ENCODE measurements at regions not wholly inside any gene's neighbourhood (a gene's known extent, or its start where the extent isn't known, plus 50 kb on each side); places are given as distances from the start of the nearest gene placed in this dataset.

DNA sequence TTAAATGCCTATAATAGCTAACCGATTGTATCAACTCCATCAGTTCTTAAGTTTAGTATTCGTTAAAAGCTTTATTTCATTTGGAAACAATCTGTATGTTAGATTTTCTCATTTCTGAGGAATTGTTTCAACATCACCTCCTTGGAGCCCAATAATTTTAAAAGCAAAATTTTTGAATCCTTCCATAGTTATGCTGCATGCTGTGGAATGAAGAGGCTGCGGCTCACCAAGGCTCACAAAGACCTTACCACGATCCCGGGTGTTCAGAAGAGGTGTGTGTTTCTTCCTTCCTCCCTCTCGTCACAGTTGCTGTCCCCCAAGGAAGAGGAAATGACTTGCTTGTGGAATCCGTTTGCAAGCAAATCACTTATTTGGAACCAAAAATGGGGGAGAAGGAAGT lies 143.8 kb downstream of the FGF1 start:
- Histone ChIP-seq H3K79me2 (ENCODE audit: low read depth) (no peaks in the 10 kb centered on the region), H3K36me3 (ENCODE audit: low read depth) (no peaks in the 10 kb centered on the region), H3K27ac (no peak overlapping the region), H4K20me1 (ENCODE audit: insufficient read depth) (no peaks in the 10 kb centered on the region), H3K4me1 (replicated peaks; ENCODE audit: insufficient read depth) (0 out of 2 replicates have a peak, but pooled peaks cover 11% of the 10 kb centered on the region), H3K27me3 (ENCODE audit: insufficient read depth, low read depth) (no peaks in the 10 kb centered on the region), H3F3A (ENCODE audit: insufficient read depth, low read depth) (no peaks in the 10 kb centered on the region; the same call in 1 of the 2 replicates), H2AFZ (no peak overlapping the region), H3K4me2 (no peak overlapping the region), H3K4me3 (no peak overlapping the region), H3K9me2 (ENCODE audit: insufficient read depth) (no peaks in the 10 kb centered on the region), H3K9me3 (ENCODE audit: insufficient read depth, low read depth) (no peaks in the 10 kb centered on the region)
- no TSS peak for BruUV-seq (replicated peaks)
- no peak for DNase-seq
- POLR2A ChIA-PET (ENCODE audit: unreplicated experiment) = no interaction called here
- CTCF ChIA-PET = interaction anchor here (0.6 kb wide), 1 partner anchor 158 kb away, joined by 3 read pairs; no protein-coding TSS in a partner anchor
- intact Hi-C loops (cut with micrococcal nuclease; ENCODE audit: unreplicated experiment) = no loop called here
- TF ChIP-seq, protein P1, sequence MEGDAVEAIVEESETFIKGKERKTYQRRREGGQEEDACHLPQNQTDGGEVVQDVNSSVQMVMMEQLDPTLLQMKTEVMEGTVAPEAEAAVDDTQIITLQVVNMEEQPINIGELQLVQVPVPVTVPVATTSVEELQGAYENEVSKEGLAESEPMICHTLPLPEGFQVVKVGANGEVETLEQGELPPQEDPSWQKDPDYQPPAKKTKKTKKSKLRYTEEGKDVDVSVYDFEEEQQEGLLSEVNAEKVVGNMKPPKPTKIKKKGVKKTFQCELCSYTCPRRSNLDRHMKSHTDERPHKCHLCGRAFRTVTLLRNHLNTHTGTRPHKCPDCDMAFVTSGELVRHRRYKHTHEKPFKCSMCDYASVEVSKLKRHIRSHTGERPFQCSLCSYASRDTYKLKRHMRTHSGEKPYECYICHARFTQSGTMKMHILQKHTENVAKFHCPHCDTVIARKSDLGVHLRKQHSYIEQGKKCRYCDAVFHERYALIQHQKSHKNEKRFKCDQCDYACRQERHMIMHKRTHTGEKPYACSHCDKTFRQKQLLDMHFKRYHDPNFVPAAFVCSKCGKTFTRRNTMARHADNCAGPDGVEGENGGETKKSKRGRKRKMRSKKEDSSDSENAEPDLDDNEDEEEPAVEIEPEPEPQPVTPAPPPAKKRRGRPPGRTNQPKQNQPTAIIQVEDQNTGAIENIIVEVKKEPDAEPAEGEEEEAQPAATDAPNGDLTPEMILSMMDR (conservative IDR thresholded peaks at IDR 0.05) = no peak
- TF ChIP-seq EZH2 (IDR thresholded peaks at IDR 0.05; ENCODE audit: low read depth) = no peak

DNA sequence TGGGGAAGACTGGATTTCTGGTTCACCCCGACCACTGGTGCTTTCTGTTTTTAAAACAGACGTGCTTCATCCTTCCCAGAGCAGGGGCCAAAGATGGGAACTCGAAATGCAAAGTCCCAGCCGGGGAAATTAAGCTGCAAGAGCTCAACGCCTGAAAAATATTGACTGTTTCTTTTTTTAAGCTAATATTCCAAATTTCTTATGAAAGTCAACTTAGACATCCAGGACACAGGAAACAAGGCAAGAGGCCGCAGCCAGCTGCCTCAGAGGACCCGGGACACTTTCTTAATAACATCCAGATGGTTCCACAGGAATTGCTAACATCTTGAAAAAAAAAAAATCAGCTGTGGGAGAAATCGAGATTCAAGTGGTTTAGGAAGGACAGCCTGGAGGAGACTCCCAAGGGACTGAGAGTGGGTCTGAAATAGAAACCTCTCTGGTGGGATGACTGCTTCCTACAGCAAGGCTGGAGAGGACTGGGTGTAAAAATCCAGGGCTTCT lies 144.9 kb downstream of the FGF1 start:
- TF ChIP-seq EZH2 (IDR thresholded peaks at IDR 0.05; ENCODE audit: low read depth) = no peak
- TF ChIP-seq, protein P1 (conservative IDR thresholded peaks at IDR 0.05) = no peak
- no peaks in the 10 kb centered on the region for H4K20me1 ChIP-seq (ENCODE audit: insufficient read depth)
- no peaks in the 10 kb centered on the region for H3K9me2 ChIP-seq (ENCODE audit: insufficient read depth)
- no TSS peak for BruUV-seq (replicated peaks)
- no peaks in the 10 kb centered on the region for H3K79me2 ChIP-seq (ENCODE audit: low read depth)
- H3K27ac ChIP-seq = no peak overlapping the region
- POLR2A ChIA-PET (ENCODE audit: unreplicated experiment) = interaction anchor here (0.7 kb wide), 2 partner anchors 9 to 127 kb away, joined by 4 to 12 read pairs; no protein-coding TSS in a partner anchor
- H3K27me3 ChIP-seq (ENCODE audit: insufficient read depth, low read depth) = no peaks in the 10 kb centered on the region
- DNase-seq = no peak
- no peaks in the 10 kb centered on the region for H3K36me3 ChIP-seq (ENCODE audit: low read depth)
- H3K4me3 ChIP-seq = no peak overlapping the region
- H3K9me3 ChIP-seq (ENCODE audit: insufficient read depth, low read depth) = no peaks in the 10 kb centered on the region
- CTCF ChIA-PET = no interaction called here
- intact Hi-C loops (cut with micrococcal nuclease; ENCODE audit: unreplicated experiment) = no loop called here
- no peak overlapping the region for H2AFZ ChIP-seq
- H3F3A ChIP-seq (ENCODE audit: insufficient read depth, low read depth) = no peaks in the 10 kb centered on the region; the same call in 1 of the 2 replicates
- H3K4me1 ChIP-seq (replicated peaks; ENCODE audit: insufficient read depth) = 0 out of 2 replicates have a peak, but pooled peaks cover 9% of the 10 kb centered on the region
- no peak overlapping the region for H3K4me2 ChIP-seq

DNA sequence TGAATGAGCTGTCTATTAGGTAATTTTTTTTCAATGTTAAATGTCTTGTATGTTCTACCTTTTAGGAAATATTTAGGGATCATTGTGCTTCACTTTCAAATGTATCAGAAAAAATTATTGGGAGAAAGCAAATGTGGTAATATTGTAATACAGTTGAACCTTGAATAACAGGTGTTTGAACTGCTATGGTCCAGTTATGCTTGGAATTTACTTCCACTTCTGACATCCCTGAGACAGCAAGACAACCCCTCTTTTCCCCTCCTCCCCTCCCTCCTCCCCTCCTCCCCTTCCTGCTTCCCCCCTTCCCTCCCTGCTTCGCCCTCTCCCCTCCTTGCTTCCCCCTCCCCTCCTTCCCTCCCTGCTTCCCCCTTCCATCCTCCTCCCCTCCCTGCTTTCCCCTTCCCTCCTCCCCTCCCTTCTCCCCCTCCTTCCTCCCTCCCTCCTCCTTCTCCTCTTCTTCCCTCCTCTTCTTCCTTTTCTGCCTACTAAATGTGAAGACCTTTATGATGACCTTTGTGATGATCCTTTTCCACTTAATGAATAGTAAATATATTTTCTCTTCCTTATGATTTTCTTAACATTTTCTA lies 146.6 kb downstream of the FGF1 start:
- Histone ChIP-seq H3K9me3 (ENCODE audit: insufficient read depth, low read depth) (no peaks in the 10 kb centered on the region; the same call in 1 of the 2 replicates), H3K27ac (no peak overlapping the region), H3K9me2 (ENCODE audit: insufficient read depth) (no peaks in the 10 kb centered on the region), H3K4me2 (no peak overlapping the region), H3K27me3 (ENCODE audit: insufficient read depth, low read depth) (no peaks in the 10 kb centered on the region), H3F3A (ENCODE audit: insufficient read depth, low read depth) (no peaks in the 10 kb centered on the region; the same call in 1 of the 2 replicates), H3K36me3 (ENCODE audit: low read depth) (no peaks in the 10 kb centered on the region), H4K20me1 (ENCODE audit: insufficient read depth) (no peaks in the 10 kb centered on the region), H3K79me2 (ENCODE audit: low read depth) (no peaks in the 10 kb centered on the region), H3K4me1 (replicated peaks; ENCODE audit: insufficient read depth) (0 out of 2 replicates have a peak, but pooled peaks cover 5% of the 10 kb centered on the region), H3K4me3 (no peak overlapping the region), H2AFZ (no peak overlapping the region)
- ChIA-PET CTCF (interaction anchor here (0.6 kb wide), 1 partner anchor 13 kb away, joined by 4 read pairs; no protein-coding TSS in a partner anchor), POLR2A (ENCODE audit: unreplicated experiment) (interaction anchor here (0.6 kb wide), 1 partner anchor 696 kb away, joined by 5 read pairs; no protein-coding TSS in a partner anchor)
- intact Hi-C loops (cut with micrococcal nuclease; ENCODE audit: unreplicated experiment) = no loop called here
- no peak for TF ChIP-seq EZH2 (IDR thresholded peaks at IDR 0.05; ENCODE audit: low read depth)
- TF ChIP-seq, protein P1 (conservative IDR thresholded peaks at IDR 0.05) = no peak
- BruUV-seq (replicated peaks) = no TSS peak
- no peak for DNase-seq

Measured in PC-9 (cell line).